ENCODE measurements at regions not wholly inside any gene's neighbourhood (a gene's known extent, or its start where the extent isn't known, plus 50 kb on each side); places are given as distances from the start of the nearest gene placed in this dataset.

DNA sequence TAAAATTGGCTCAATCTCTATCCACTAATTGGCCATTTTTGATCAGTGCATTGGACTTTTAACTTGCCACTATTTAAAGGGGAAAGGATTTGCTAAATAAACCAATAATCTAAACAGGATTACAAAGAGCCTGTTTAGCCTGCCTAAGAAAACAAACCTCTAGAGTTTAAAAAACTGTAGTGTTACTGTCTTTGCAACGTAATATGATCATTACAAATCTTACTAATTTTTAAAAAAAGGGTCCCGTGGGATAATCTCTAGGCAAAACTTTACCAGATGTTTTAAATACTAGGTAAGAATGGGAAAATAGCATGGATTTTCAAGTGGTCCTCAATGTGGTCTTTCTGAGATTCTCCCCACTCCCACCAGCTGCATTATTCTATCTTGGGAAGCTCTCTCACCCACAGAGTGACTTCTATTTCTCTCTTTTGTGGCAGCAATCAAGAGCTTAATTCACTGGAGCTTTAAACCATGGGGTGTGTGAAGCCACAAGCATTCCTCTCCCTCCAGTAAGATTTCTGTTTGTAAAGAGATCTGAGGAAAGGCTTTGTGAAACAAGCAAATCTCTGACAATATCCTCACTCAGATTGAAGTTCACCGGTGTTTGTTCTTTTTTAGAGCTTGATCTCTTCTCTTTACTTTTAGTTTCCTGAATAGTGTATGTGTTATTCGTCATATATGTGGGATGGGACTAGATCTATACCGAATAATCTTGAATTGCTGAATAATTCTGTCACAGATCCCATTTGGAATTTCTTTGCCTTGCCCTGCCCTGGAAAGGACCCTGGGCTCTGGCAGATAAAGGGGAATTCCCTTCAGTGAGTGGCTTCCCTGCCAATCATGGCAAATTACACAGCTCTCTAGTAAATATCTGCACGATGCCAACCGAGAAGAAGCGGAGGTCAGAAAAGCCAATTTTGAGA is 132.2 kb downstream of the TLR5 start:
- ATAC-seq: no peak
- intact Hi-C loops (cut with micrococcal nuclease): no loop called here
- DNase-seq (ENCODE audit: low read depth, low spot score): no peak
- Histone ChIP-seq H3K9me2 (ENCODE audit: insufficient read depth) (no peaks in the 10 kb centered on the region), H3K79me2 (ENCODE audit: insufficient read depth, low read length) (no peaks in the 10 kb centered on the region), H2AFZ (ENCODE audit: low read depth, low read length, poor library complexity, severe bottlenecking) (no peak overlapping the region), H3K9me3 (ENCODE audit: control insufficient read depth in 1 of 2, insufficient read depth in 1 of 2, low read depth in 1 of 2, low read length in 2 of 2) (no peaks in the 10 kb centered on the region), H4K20me1 (ENCODE audit: insufficient read depth) (no peaks in the 10 kb centered on the region), H3K36me3 (ENCODE audit: control insufficient read depth in 1 of 2, insufficient read depth in 2 of 2, low read length in 2 of 2) (no peaks in the 10 kb centered on the region), H3K27me3 (ENCODE audit: insufficient read depth, low read length) (peaks cover 4% of the 10 kb centered on the region; the same call in 1 of the 2 replicates), H3K27ac (ENCODE audit: low read depth, low read length) (no peak overlapping the region), H3K4me2 (ENCODE audit: low read length) (no peak overlapping the region), H3K9ac (ENCODE audit: low read length) (no peak overlapping the region), H3K4me3 (replicated peaks in 1 of 2; ENCODE audit: low read depth in 1 of 2, low read length in 2 of 2) (no peak overlapping the region), H3K4me1 (ENCODE audit: control insufficient read depth in 1 of 2, insufficient read depth in 2 of 2, low read length in 2 of 2) (no peaks in the 10 kb centered on the region)
- ChIA-PET RAD21 (ENCODE audit: low non-redundant PET in 1 of 2, low total read pairs in 2 of 2, uncharacterized antibody in 2 of 2, unreplicated experiment in 2 of 2) (no interaction called here), POLR2A (no interaction called here), CTCF (no interaction called here)
- no peak for TF ChIP-seq POLR2A (IDR thresholded peaks at IDR 0.05; ENCODE audit: borderline replicate concordance, extremely low read depth, insufficient read depth, insufficient read length)
- TF ChIP-seq, protein P1, sequence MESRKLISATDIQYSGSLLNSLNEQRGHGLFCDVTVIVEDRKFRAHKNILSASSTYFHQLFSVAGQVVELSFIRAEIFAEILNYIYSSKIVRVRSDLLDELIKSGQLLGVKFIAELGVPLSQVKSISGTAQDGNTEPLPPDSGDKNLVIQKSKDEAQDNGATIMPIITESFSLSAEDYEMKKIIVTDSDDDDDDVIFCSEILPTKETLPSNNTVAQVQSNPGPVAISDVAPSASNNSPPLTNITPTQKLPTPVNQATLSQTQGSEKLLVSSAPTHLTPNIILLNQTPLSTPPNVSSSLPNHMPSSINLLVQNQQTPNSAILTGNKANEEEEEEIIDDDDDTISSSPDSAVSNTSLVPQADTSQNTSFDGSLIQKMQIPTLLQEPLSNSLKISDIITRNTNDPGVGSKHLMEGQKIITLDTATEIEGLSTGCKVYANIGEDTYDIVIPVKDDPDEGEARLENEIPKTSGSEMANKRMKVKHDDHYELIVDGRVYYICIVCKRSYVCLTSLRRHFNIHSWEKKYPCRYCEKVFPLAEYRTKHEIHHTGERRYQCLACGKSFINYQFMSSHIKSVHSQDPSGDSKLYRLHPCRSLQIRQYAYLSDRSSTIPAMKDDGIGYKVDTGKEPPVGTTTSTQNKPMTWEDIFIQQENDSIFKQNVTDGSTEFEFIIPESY (IDR thresholded peaks at IDR 0.05; ENCODE audit: extremely low read depth, insufficient replicate concordance, low read length): no peak
- no peak for TF ChIP-seq EZH2 (IDR thresholded peaks at IDR 0.05)
- no peak for TF ChIP-seq EGR1 (IDR thresholded peaks at IDR 0.05; ENCODE audit: low read depth)
- TF ChIP-seq YY1 (IDR thresholded peaks at IDR 0.05; ENCODE audit: extremely low read depth, insufficient replicate concordance, low read depth, low read length): no peak
- no peak for TF ChIP-seq CBX3 (IDR thresholded peaks at IDR 0.05; ENCODE audit: low read depth)
- TF ChIP-seq CEBPB (IDR thresholded peaks at IDR 0.05; ENCODE audit: low read depth): no peak
- TF ChIP-seq ELF1 (IDR thresholded peaks at IDR 0.05; ENCODE audit: borderline replicate concordance, low read depth): no peak
- TF ChIP-seq, protein P2, sequence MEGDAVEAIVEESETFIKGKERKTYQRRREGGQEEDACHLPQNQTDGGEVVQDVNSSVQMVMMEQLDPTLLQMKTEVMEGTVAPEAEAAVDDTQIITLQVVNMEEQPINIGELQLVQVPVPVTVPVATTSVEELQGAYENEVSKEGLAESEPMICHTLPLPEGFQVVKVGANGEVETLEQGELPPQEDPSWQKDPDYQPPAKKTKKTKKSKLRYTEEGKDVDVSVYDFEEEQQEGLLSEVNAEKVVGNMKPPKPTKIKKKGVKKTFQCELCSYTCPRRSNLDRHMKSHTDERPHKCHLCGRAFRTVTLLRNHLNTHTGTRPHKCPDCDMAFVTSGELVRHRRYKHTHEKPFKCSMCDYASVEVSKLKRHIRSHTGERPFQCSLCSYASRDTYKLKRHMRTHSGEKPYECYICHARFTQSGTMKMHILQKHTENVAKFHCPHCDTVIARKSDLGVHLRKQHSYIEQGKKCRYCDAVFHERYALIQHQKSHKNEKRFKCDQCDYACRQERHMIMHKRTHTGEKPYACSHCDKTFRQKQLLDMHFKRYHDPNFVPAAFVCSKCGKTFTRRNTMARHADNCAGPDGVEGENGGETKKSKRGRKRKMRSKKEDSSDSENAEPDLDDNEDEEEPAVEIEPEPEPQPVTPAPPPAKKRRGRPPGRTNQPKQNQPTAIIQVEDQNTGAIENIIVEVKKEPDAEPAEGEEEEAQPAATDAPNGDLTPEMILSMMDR (IDR thresholded peaks at IDR 0.05 in 2 of 3, conservative IDR thresholded peaks at IDR 0.05 in 1 of 3; ENCODE audit: borderline replicate concordance in 1 of 3, insufficient read depth in 1 of 3, low read depth in 2 of 3, low read length in 2 of 3): no peak
- TF ChIP-seq ZFX (IDR thresholded peaks at IDR 0.05): no peak
- BruUV-seq (replicated peaks): no TSS peak
